OCI-LY7 (cell line): ENCODE measurements at regions not wholly inside any gene's neighbourhood (a gene's known extent, or its start where the extent isn't known, plus 50 kb on each side); places are given as distances from the start of the nearest gene placed in this dataset.

ENCODE experiments used
- BruUV-seq: library from RNA; stranded (reverse); fragments of 400-500 nt; replicated peaks from 2 replicates; lab custom pipeline; 2021; lab: Mats Ljungman, UMichigan
- CTCF ChIA-PET: fragments of 300-600 bp; sonication (Branson Sonifier 250); formaldehyde crosslinking; loops from one replicate; lab custom pipeline; 2022; ENCODE audit warnings: antibody characterized with exemption; ENCODE audit not compliant: unreplicated experiment; lab: Charles Lee
- POLR2A ChIA-PET: fragments of 300-600 bp; sonication (Branson Sonifier 250); formaldehyde crosslinking; loops from one replicate; lab custom pipeline; 2022; ENCODE audit warnings: antibody characterized with exemption; lab: Charles Lee
- DNase-seq: peaks from one replicate; pipeline ENCODE4 v3.0.0-alpha.2; 2015; ENCODE audit warnings: low spot score
- H2AFZ ChIP-seq: fragments of 200-600 bp; sonication (generic), shearing (Covaris generic); 2 replicates; pipeline ENCODE4 v1.6.1; 2014; ENCODE audit warnings: mild to moderate bottlenecking, antibody characterized with exemption, low read length, moderate library complexity
- H3K27ac ChIP-seq: fragments of 200-600 bp; sonication (generic); 2 replicates; pipeline ENCODE4 v1.5.1; 2014; ENCODE audit warnings: mixed run types, low read depth, mild to moderate bottlenecking, moderate library complexity, low read length, inconsistent platforms; ENCODE audit not compliant: poor library complexity, severe bottlenecking
- H3K36me3 ChIP-seq: fragments of 200-600 bp; sonication (generic); 2 replicates; pipeline ENCODE4 v1.6.1; 2014; ENCODE audit warnings: mild to moderate bottlenecking, antibody characterized with exemption, low read length, moderate library complexity, mixed read lengths; ENCODE audit not compliant: insufficient read depth
- H3K4me1 ChIP-seq: fragments of 200-600 bp; sonication (generic); 2 replicates; pipeline ENCODE4 v1.5.1; 2014; ENCODE audit warnings: mild to moderate bottlenecking, low read length; ENCODE audit not compliant: insufficient read depth, poor library complexity, severe bottlenecking
- H3K4me2 ChIP-seq: fragments of 200-600 bp; sonication (generic); 2 replicates; pipeline ENCODE4 v1.6.1; 2014; ENCODE audit warnings: mild to moderate bottlenecking, low read length
- H3K4me3 ChIP-seq: fragments of 200-600 bp; sonication (generic); 2 replicates; pipeline ENCODE4 v1.5.1; 2014; ENCODE audit warnings: mild to moderate bottlenecking, low read depth, low read length; ENCODE audit not compliant: poor library complexity, severe bottlenecking
- H3K79me2 ChIP-seq: fragments of 200-600 bp; sonication (generic); 2 replicates; pipeline ENCODE4 v1.6.1; 2016; ENCODE audit warnings: low read depth, mild to moderate bottlenecking, low read length, moderate library complexity, mixed read lengths; ENCODE audit not compliant: insufficient read depth
- H3K9me2 ChIP-seq: fragments of 200-600 bp; sonication (generic); 2 replicates; pipeline ENCODE4 v1.6.1; 2016; ENCODE audit warnings: mild to moderate bottlenecking, low read length, mixed read lengths; ENCODE audit not compliant: insufficient read depth
- H3K9me3 ChIP-seq: fragments of 200-600 bp; sonication (generic); 2 replicates; pipeline ENCODE4 v1.6.1; 2014; ENCODE audit warnings: mild to moderate bottlenecking, mixed run types, low read length, mixed read lengths
- H4K20me1 ChIP-seq: fragments of 200-600 bp; sonication (generic); 2 replicates; pipeline ENCODE4 v1.6.1; 2014; ENCODE audit warnings: mild to moderate bottlenecking, antibody characterized with exemption, low read length, moderate library complexity, mixed read lengths; ENCODE audit not compliant: insufficient read depth
- EZH2phosphoT487 ChIP-seq: fragments of 200-600 bp; sonication (generic); IDR thresholded peaks from 2 replicates; pipeline ENCODE4 v1.6.1; 2018; ENCODE audit warnings: low read depth, borderline replicate concordance, mild to moderate bottlenecking, mixed run types, antibody characterized with exemption, low read length, moderate library complexity, mixed read lengths
- intact Hi-C: fragments of 100-400 bp; cut with micrococcal nuclease; formaldehyde crosslinking; loops from one replicate; pipeline ENCODE4 v1.10.0; 2022; ENCODE audit not compliant: unreplicated experiment
- TF ChIP-seq, protein P1 (sequence below): fragments of 200-600 bp; sonication (generic); conservative IDR thresholded peaks from 2 replicates; pipeline ENCODE4 v1.5.1; 2014; ENCODE audit warnings: mild to moderate bottlenecking, antibody characterized with exemption, low read length, moderate library complexity, mixed read lengths

DNA sequence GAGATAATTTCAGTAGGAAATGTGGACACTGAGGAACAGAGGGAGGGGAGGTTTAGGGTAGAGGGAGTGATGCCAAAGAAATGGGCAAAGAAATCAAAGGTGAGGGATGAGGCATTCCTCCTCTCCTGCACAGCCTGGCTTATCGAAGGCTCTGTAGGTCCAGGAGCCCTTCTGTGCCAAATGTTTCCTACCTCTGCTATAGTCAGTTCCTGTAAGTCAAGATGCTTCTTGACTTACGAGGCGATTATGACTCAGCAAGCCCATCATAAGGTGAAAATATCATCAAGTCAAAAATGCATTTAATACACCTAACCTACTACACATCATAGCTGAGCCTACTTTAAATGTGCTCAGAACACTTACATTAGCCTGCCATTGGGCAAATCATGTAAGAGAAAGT, 60.0 kb upstream of the ARHGAP24 start:
- no peaks in the 10 kb centered on the region for H3K36me3 ChIP-seq
- intact Hi-C loops, result loop anchor here (5.0 kb wide), 2 partner anchors 132 to 332 kb away; no protein-coding TSS in a partner anchor
- DNase-seq, result no peak
- TF ChIP-seq EZH2phosphoT487, result no peak
- TF ChIP-seq, protein P1, sequence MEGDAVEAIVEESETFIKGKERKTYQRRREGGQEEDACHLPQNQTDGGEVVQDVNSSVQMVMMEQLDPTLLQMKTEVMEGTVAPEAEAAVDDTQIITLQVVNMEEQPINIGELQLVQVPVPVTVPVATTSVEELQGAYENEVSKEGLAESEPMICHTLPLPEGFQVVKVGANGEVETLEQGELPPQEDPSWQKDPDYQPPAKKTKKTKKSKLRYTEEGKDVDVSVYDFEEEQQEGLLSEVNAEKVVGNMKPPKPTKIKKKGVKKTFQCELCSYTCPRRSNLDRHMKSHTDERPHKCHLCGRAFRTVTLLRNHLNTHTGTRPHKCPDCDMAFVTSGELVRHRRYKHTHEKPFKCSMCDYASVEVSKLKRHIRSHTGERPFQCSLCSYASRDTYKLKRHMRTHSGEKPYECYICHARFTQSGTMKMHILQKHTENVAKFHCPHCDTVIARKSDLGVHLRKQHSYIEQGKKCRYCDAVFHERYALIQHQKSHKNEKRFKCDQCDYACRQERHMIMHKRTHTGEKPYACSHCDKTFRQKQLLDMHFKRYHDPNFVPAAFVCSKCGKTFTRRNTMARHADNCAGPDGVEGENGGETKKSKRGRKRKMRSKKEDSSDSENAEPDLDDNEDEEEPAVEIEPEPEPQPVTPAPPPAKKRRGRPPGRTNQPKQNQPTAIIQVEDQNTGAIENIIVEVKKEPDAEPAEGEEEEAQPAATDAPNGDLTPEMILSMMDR, result no peak
- H3K27ac ChIP-seq, result no peak overlapping the region
- H3K9me3 ChIP-seq, result no peaks in the 10 kb centered on the region
- H2AFZ ChIP-seq, result no peak overlapping the region
- no peaks in the 10 kb centered on the region for H3K79me2 ChIP-seq
- BruUV-seq, result no TSS peak
- H3K4me3 ChIP-seq, result no peak overlapping the region
- H3K4me2 ChIP-seq, result no peak overlapping the region
- H4K20me1 ChIP-seq, result no peaks in the 10 kb centered on the region
- H3K9me2 ChIP-seq, result no peaks in the 10 kb centered on the region
- H3K4me1 ChIP-seq, result no peaks in the 10 kb centered on the region
- ChIA-PET POLR2A (no interaction called here), CTCF (no interaction called here)

DNA sequence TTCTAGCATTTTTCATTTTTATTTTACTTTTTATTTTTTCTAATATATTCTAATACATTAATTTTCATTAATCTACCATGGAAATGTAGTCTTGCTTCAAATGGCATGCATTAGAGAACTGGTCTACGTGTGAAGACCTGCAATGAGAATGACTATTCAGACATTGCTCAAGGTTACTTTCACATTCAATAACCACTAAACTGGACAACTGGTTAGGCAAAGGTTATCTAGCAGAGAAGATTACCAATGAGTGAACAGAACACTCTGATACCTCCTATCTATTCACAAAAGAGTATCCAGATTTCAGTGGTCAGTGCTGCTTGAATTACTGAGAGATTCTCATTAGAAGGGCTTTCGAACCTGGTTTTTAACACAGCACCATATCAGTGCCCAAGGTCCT, 58.9 kb upstream of the ARHGAP24 start:
- CTCF ChIA-PET, result no interaction called here
- no peak overlapping the region for H2AFZ ChIP-seq
- no peaks in the 10 kb centered on the region for H3K9me2 ChIP-seq
- H3K36me3 ChIP-seq, result no peaks in the 10 kb centered on the region
- H3K4me2 ChIP-seq, result no peak overlapping the region
- H3K27ac ChIP-seq, result no peak overlapping the region
- BruUV-seq, result no TSS peak
- intact Hi-C loops, result loop anchor here (5.0 kb wide), 2 partner anchors 131 to 331 kb away; no protein-coding TSS in a partner anchor
- no peak for TF ChIP-seq EZH2phosphoT487
- TF ChIP-seq, protein P1, result no peak
- no peaks in the 10 kb centered on the region for H4K20me1 ChIP-seq
- DNase-seq, result no peak
- POLR2A ChIA-PET, result interaction anchor here (1.5 kb wide), 1 partner anchor 59 kb away, joined by 3 read pairs; the partner anchor contains the start of gene ARHGAP24
- H3K79me2 ChIP-seq, result no peaks in the 10 kb centered on the region
- H3K9me3 ChIP-seq, result no peaks in the 10 kb centered on the region
- H3K4me1 ChIP-seq, result no peaks in the 10 kb centered on the region
- H3K4me3 ChIP-seq, result no peak overlapping the region

DNA sequence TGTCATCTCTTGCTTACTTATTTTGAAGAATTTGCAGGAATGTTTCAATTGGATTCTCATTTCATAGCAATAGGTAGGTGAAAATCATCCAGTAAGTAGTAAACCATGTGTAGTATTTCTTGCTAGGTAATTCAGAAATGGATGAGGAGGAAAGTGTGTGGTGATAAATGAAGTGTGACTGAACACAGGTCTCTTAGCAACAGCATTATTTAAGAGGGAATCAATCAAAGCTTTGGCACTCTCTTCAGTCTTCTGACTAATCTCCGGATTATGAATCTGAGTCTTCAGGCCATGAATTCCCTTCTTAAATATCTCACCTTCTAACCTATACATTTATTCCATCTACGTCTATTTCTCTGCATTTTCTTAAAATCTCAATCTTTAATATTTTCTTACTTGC, 55.8 kb upstream of the ARHGAP24 start:
- Histone ChIP-seq H3K4me3 (no peak overlapping the region), H3K27ac (no peak overlapping the region), H2AFZ (no peak overlapping the region), H3K36me3 (no peaks in the 10 kb centered on the region), H4K20me1 (no peaks in the 10 kb centered on the region), H3K79me2 (no peaks in the 10 kb centered on the region), H3K4me1 (no peaks in the 10 kb centered on the region), H3K9me3 (no peaks in the 10 kb centered on the region), H3K9me2 (no peaks in the 10 kb centered on the region), H3K4me2 (no peak overlapping the region)
- intact Hi-C loops, result loop anchor here (5.0 kb wide), 2 partner anchors 128 to 328 kb away; no protein-coding TSS in a partner anchor
- POLR2A ChIA-PET, result no interaction called here
- CTCF ChIA-PET, result no interaction called here
- no TSS peak for BruUV-seq
- TF ChIP-seq, protein P1, result no peak
- no peak for DNase-seq
